PC-3 (cell line): ENCODE measurements at regions not wholly inside any gene's neighbourhood (a gene's known extent, or its start where the extent isn't known, plus 50 kb on each side); places are given as distances from the start of the nearest gene placed in this dataset.

ENCODE experiments used
- ATAC-seq: fragments of 200-7000 bp; cut with Tn5 transposase; 2 replicates; pipeline ENCODE4 v1.9.1; 2020; ENCODE audit warnings: mild to moderate bottlenecking, moderate library complexity
- BruUV-seq: library from RNA; stranded (reverse); fragments of 400-500 nt; replicated peaks from 2 replicates; lab custom pipeline; 2021; lab: Mats Ljungman, UMichigan
- CTCF ChIA-PET: fragments of 300-600 bp; sonication (Branson Sonifier 250); formaldehyde crosslinking; loops from one replicate; lab custom pipeline; 2022; ENCODE audit warnings: antibody characterized with exemption; lab: Charles Lee
- POLR2A ChIA-PET: fragments of 300-600 bp; sonication (Branson Sonifier 250); formaldehyde crosslinking; loops from one replicate; lab custom pipeline; 2022; ENCODE audit warnings: antibody characterized with exemption; ENCODE audit not compliant: unreplicated experiment; lab: Charles Lee
- DNase-seq: peaks from one replicate; pipeline ENCODE4 v3.0.0-alpha.2; 2015
- H2AFZ ChIP-seq: fragments of 300-600 bp; sonication (generic); 2 replicates; pipeline ENCODE4 v1.6.0; 2016; ENCODE audit warnings: antibody characterized with exemption, low read length
- H3F3A ChIP-seq: fragments of 300-600 bp; sonication (generic); one replicate; pipeline ENCODE4 v1.6.0; 2017; ENCODE audit warnings: antibody characterized with exemption, low read length, control low read depth, mild to moderate bottlenecking; ENCODE audit not compliant: unreplicated experiment
- H3K27ac ChIP-seq: fragments of 300-600 bp; sonication (generic); 2 replicates; pipeline ENCODE4 v1.5.1; 2016; ENCODE audit warnings: mild to moderate bottlenecking, low read length
- H3K27me3 ChIP-seq: fragments of 300-600 bp; sonication (generic); 2 replicates; pipeline ENCODE4 v1.6.1; 2016; ENCODE audit warnings: low read length, mixed read lengths
- H3K36me3 ChIP-seq: fragments of 300-600 bp; sonication (generic); 2 replicates; pipeline ENCODE4 v1.6.1; 2016; ENCODE audit warnings: low read depth, mixed run types, low read length, mixed read lengths
- H3K4me1 ChIP-seq: fragments of 300-600 bp; sonication (generic); 2 replicates; pipeline ENCODE4 v1.5.1; 2016; ENCODE audit warnings: low read length; ENCODE audit not compliant: insufficient read depth
- H3K4me2 ChIP-seq: fragments of 300-600 bp; sonication (generic); 2 replicates; pipeline ENCODE4 v1.6.0; 2016; ENCODE audit warnings: low read length
- H3K4me3 ChIP-seq: fragments of 300-600 bp; sonication (generic); 2 replicates; pipeline ENCODE4 v1.5.1; 2016; ENCODE audit warnings: mild to moderate bottlenecking, low read length, mixed read lengths
- H3K79me2 ChIP-seq: fragments of 300-600 bp; sonication (generic); 2 replicates; pipeline ENCODE4 v1.6.1; 2017; ENCODE audit warnings: low read length, mixed read lengths
- H3K9ac ChIP-seq: fragments of 300-600 bp; sonication (generic); 2 replicates; pipeline ENCODE4 v1.6.0; 2016; ENCODE audit warnings: mild to moderate bottlenecking, low read length
- H3K9me2 ChIP-seq: fragments of 300-600 bp; sonication (generic); replicated peaks from 2 replicates; pipeline ENCODE4 v1.6.1; 2016; ENCODE audit warnings: mixed run types, low read length, mixed read lengths
- H3K9me3 ChIP-seq: fragments of 300-600 bp; sonication (generic); 2 replicates; pipeline ENCODE4 v1.6.1; 2016; ENCODE audit warnings: low read length, mixed read lengths
- H4K20me1 ChIP-seq: fragments of 300-600 bp; sonication (generic); 2 replicates; pipeline ENCODE4 v1.6.1; 2016; ENCODE audit warnings: low read length, mixed read lengths
- EZH2 ChIP-seq: fragments of 300-600 bp; sonication (generic); IDR thresholded peaks from one replicate; pipeline ENCODE4 v1.6.1; 2017; ENCODE audit warnings: antibody characterized with exemption, mild to moderate bottlenecking, low read length; ENCODE audit not compliant: unreplicated experiment
- EZH2phosphoT487 ChIP-seq: fragments of 300-600 bp; sonication (generic); IDR thresholded peaks from 2 replicates; pipeline ENCODE4 v1.6.1; 2018; ENCODE audit warnings: mild to moderate bottlenecking, antibody characterized with exemption, low read length, borderline replicate concordance
- intact Hi-C: fragments of 100-400 bp; cut with micrococcal nuclease; formaldehyde crosslinking; loops from 2 replicates; pipeline ENCODE4 v1.9.0; 2023
- TF ChIP-seq, protein P1 (sequence below): fragments of 300-600 bp; sonication (generic); conservative IDR thresholded peaks from 2 replicates; pipeline ENCODE4 v1.5.1; 2017; ENCODE audit warnings: antibody characterized with exemption, low read depth, mild to moderate bottlenecking, low read length

DNA sequence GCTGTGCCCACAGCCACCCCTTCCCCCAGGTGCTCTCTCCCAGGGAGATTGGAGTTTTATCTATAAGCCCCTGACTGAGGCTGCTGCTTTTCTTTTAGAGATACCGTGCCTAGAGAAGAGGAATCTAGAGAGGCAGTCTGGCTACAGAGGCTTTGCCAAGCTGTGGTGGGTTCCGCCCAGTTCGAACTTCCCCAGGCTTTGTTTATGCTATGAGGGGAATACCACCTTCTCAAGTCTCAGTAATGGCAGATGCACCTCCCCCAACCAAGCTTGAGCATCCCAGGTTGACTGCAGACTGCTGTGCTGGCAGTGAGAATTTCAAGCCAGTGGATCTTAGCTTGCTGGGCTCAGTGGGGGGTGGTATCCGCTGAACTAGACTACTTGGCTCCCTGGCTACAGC, 157.4 kb downstream of the CAAP1 start:
- no peaks in the 10 kb centered on the region for H3K4me1 ChIP-seq
- no peak overlapping the region for H3K9ac ChIP-seq
- H3K9me3 ChIP-seq, result no peaks in the 10 kb centered on the region
- H3K4me2 ChIP-seq, result no peak overlapping the region
- H3K27me3 ChIP-seq, result 0 out of 2 replicates have a peak, but pooled peaks cover 4% of the 10 kb centered on the region
- H3K36me3 ChIP-seq, result no peaks in the 10 kb centered on the region
- intact Hi-C loops, result no loop called here
- no peak for ATAC-seq
- H3K9me2 ChIP-seq, result no peaks in the 10 kb centered on the region
- H4K20me1 ChIP-seq, result no peaks in the 10 kb centered on the region
- ChIA-PET CTCF (no interaction called here), POLR2A (no interaction called here)
- H3F3A ChIP-seq, result no peaks in the 10 kb centered on the region
- H2AFZ ChIP-seq, result no peak overlapping the region
- H3K79me2 ChIP-seq, result no peaks in the 10 kb centered on the region
- DNase-seq, result no peak
- H3K4me3 ChIP-seq, result no peak overlapping the region
- TF ChIP-seq EZH2phosphoT487, result no peak
- no peak overlapping the region for H3K27ac ChIP-seq
- no TSS peak for BruUV-seq

DNA sequence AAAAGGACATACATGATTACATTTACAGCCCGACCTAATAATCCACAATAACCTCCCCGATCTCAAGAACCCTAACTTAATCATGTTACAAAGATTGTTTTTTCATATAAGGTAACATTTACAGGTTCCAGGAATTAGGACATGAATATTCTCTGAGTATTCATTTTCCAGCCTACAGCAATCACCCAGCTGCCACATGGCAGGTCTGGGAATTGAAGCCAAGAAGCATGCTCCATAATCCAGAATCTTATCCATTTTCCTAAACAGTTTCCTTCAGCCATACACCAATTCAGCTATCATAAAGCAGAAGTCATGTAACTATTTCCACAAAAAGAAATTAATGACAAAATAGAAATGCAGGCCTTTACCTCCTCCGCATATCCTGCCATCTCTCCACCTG, 163.4 kb downstream of the CAAP1 start:
- intact Hi-C loops, result no loop called here
- no peaks in the 10 kb centered on the region for H3K79me2 ChIP-seq
- ATAC-seq (no peak), DNase-seq (no peak)
- ChIA-PET POLR2A (no interaction called here), CTCF (no interaction called here)
- no peaks in the 10 kb centered on the region; the same call in 1 of the 2 replicates for H3K27me3 ChIP-seq
- no peaks in the 10 kb centered on the region for H3K36me3 ChIP-seq
- H2AFZ ChIP-seq, result no peak overlapping the region
- H3K4me2 ChIP-seq, result no peak overlapping the region
- H3K4me3 ChIP-seq, result no peak overlapping the region
- H3K9me2 ChIP-seq, result no peaks in the 10 kb centered on the region
- no peaks in the 10 kb centered on the region for H4K20me1 ChIP-seq
- no peak overlapping the region for H3K9ac ChIP-seq
- no peak overlapping the region for H3K27ac ChIP-seq
- H3K4me1 ChIP-seq, result no peaks in the 10 kb centered on the region
- H3F3A ChIP-seq, result no peaks in the 10 kb centered on the region
- no peaks in the 10 kb centered on the region for H3K9me3 ChIP-seq
- TF ChIP-seq, protein P1, sequence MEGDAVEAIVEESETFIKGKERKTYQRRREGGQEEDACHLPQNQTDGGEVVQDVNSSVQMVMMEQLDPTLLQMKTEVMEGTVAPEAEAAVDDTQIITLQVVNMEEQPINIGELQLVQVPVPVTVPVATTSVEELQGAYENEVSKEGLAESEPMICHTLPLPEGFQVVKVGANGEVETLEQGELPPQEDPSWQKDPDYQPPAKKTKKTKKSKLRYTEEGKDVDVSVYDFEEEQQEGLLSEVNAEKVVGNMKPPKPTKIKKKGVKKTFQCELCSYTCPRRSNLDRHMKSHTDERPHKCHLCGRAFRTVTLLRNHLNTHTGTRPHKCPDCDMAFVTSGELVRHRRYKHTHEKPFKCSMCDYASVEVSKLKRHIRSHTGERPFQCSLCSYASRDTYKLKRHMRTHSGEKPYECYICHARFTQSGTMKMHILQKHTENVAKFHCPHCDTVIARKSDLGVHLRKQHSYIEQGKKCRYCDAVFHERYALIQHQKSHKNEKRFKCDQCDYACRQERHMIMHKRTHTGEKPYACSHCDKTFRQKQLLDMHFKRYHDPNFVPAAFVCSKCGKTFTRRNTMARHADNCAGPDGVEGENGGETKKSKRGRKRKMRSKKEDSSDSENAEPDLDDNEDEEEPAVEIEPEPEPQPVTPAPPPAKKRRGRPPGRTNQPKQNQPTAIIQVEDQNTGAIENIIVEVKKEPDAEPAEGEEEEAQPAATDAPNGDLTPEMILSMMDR, result no peak
- TF ChIP-seq EZH2phosphoT487, result no peak
- no peak for TF ChIP-seq EZH2
- no TSS peak for BruUV-seq

DNA sequence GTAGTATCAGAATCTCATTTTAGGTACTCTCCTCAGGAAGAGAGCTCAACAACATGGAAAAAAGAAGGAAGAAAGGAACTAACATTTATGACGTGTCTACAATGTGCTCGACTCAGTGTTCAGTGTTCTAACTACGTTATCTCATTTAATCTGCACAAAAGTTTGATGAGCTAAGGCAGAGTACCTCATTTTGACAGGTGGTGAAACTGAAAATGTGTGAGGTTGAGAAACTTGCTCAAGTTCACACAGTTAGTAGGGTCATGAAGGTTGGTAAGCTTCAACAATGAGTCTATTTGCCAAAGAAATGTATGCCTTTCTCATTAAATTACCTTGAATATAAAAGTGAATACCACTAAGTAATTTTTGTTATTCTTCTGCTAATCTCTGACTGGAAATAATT, 165.1 kb downstream of the CAAP1 start:
- Histone ChIP-seq H3K4me1 (no peaks in the 10 kb centered on the region), H3K36me3 (no peaks in the 10 kb centered on the region), H3K9me2 (no peaks in the 10 kb centered on the region), H3K27ac (no peak overlapping the region), H3F3A (no peaks in the 10 kb centered on the region), H3K4me2 (no peak overlapping the region), H3K27me3 (peaks cover 11% of the 10 kb centered on the region), H3K79me2 (no peaks in the 10 kb centered on the region), H3K9me3 (no peaks in the 10 kb centered on the region), H3K4me3 (no peak overlapping the region), H3K9ac (no peak overlapping the region), H4K20me1 (no peaks in the 10 kb centered on the region), H2AFZ (no peak overlapping the region)
- TF ChIP-seq EZH2, result no peak
- TF ChIP-seq, protein P1, result no peak
- no peak for TF ChIP-seq EZH2phosphoT487
- ChIA-PET CTCF (no interaction called here), POLR2A (no interaction called here)
- DNase-seq (no peak), ATAC-seq (no peak)
- intact Hi-C loops, result no loop called here
- BruUV-seq, result no TSS peak
